Activated CD4-positive, alpha-beta T cell treated with anti-CD3 and anti-CD28 coated beads, Interleukin-2, amount 10 ng/mL, durations not matched to agents 7 days and 5 days (primary cell): ENCODE measurements at regions not wholly inside any gene's neighbourhood (a gene's known extent, or its start where the extent isn't known, plus 50 kb on each side); places are given as distances from the start of the nearest gene placed in this dataset.

Source experiments
- CTCF ChIA-PET: fragments of 350-600 bp; sonication (Branson Sonifier 250); formaldehyde crosslinking; loops from one replicate; lab custom pipeline; 2021; ENCODE audit warnings: antibody characterized with exemption; lab: Charles Lee
- POLR2A ChIA-PET: fragments of 350-600 bp; sonication (Branson Sonifier 250); formaldehyde crosslinking; loops from one replicate; lab custom pipeline; 2021; ENCODE audit warnings: antibody characterized with exemption; lab: Charles Lee
- DNase-seq: peaks from one replicate; pipeline ENCODE4 v3.0.0-alpha.2; 2020
- H3K27ac Mint-ChIP-seq: one replicate; pipeline ENCODE4 v1.8.0; 2021; ENCODE audit warnings: mild to moderate bottlenecking, moderate library complexity, mixed read lengths
- H3K27me3 Mint-ChIP-seq: one replicate; pipeline ENCODE4 v1.8.0; 2021; ENCODE audit warnings: mixed read lengths
- H3K36me3 Mint-ChIP-seq: one replicate; pipeline ENCODE4 v1.8.0; 2021; ENCODE audit warnings: low read depth, mixed read lengths
- H3K4me1 Mint-ChIP-seq: one replicate; pipeline ENCODE4 v1.8.0; 2021; ENCODE audit warnings: mixed read lengths
- H3K4me3 Mint-ChIP-seq: one replicate; pipeline ENCODE4 v1.8.0; 2021; ENCODE audit warnings: mild to moderate bottlenecking, moderate library complexity, mixed read lengths
- H3K9me3 Mint-ChIP-seq: one replicate; pipeline ENCODE4 v1.8.0; 2021; ENCODE audit warnings: mixed read lengths

GRCh38 chr4:81884986-81885385 lies 413.3 kb upstream of the RASGEF1B start:
- CTCF ChIA-PET, result no interaction called here
- peaks cover 7% of the 10 kb centered on the region for H3K4me1 Mint-ChIP-seq

GRCh38 chr4:81883530-81884450 lies 412.1 kb upstream of the RASGEF1B start:
- ChIA-PET CTCF (interaction anchor here (0.7 to 0.8 kb wide), 2 partner anchors 13 to 23 kb away, joined by 4 read pairs; no protein-coding TSS in a partner anchor), POLR2A (no interaction called here)
- no peak for DNase-seq
- Mint-ChIP-seq H3K36me3 (no peaks in the 10 kb centered on the region), H3K27me3 (no peaks in the 10 kb centered on the region), H3K27ac (no peak overlapping the region), H3K4me3 (no peak overlapping the region), H3K4me1 (peaks cover 7% of the 10 kb centered on the region), H3K9me3 (no peaks in the 10 kb centered on the region)

More at GRCh38 chr4:81884986-81885385, 413.3 kb upstream of the RASGEF1B start:
- Mint-ChIP-seq H3K27ac (no peak overlapping the region), H3K27me3 (peaks cover 3% of the 10 kb centered on the region), H3K9me3 (peaks cover 3% of the 10 kb centered on the region), H3K4me3 (no peak overlapping the region), H3K36me3 (no peaks in the 10 kb centered on the region)
- POLR2A ChIA-PET, result no interaction called here
- no peak for DNase-seq

- Mint-ChIP-seq H3K36me3 (no peaks in the 10 kb centered on the region), H3K4me1 (peaks cover 7% of the 10 kb centered on the region), H3K9me3 (no peaks in the 10 kb centered on the region), H3K27me3 (no peaks in the 10 kb centered on the region), H3K4me3 (no peak overlapping the region), H3K27ac (no peak overlapping the region)
- CTCF ChIA-PET, result interaction anchor here (0.7 to 0.8 kb wide), 2 partner anchors 12 to 22 kb away, joined by 4 read pairs; no protein-coding TSS in a partner anchor
- no peak for DNase-seq
- POLR2A ChIA-PET, result no interaction called here
Observed at GRCh38 chr4:81883004-81883403, 411.3 kb upstream of the RASGEF1B start.

- H3K9me3 Mint-ChIP-seq, result no peaks in the 10 kb centered on the region
- ChIA-PET POLR2A (no interaction called here), CTCF (no interaction called here)
- H3K27me3 Mint-ChIP-seq, result no peaks in the 10 kb centered on the region
- no peak overlapping the region for H3K4me3 Mint-ChIP-seq
- no peaks in the 10 kb centered on the region for H3K36me3 Mint-ChIP-seq
- H3K4me1 Mint-ChIP-seq, result peaks cover 7% of the 10 kb centered on the region
- DNase-seq, result no peak
- H3K27ac Mint-ChIP-seq, result no peak overlapping the region
Observed at GRCh38 chr4:81881855-81882621, 410.3 kb upstream of the RASGEF1B start.

GRCh38 chr4:81876106-81876505 lies 404.4 kb upstream of the RASGEF1B start:
- H3K27ac Mint-ChIP-seq, result no peak overlapping the region
- no peaks in the 10 kb centered on the region for H3K4me1 Mint-ChIP-seq
- CTCF ChIA-PET, result interaction anchor here (0.7 kb wide), 1 partner anchor 441 kb away, joined by 3 read pairs; no protein-coding TSS in a partner anchor
- no peak for DNase-seq
- no peaks in the 10 kb centered on the region for H3K27me3 Mint-ChIP-seq
- H3K36me3 Mint-ChIP-seq, result no peaks in the 10 kb centered on the region
- H3K4me3 Mint-ChIP-seq, result no peak overlapping the region
- POLR2A ChIA-PET, result no interaction called here
- no peaks in the 10 kb centered on the region for H3K9me3 Mint-ChIP-seq

GRCh38 chr4:81874661-81875515 lies 403.2 kb upstream of the RASGEF1B start:
- H3K9me3 Mint-ChIP-seq, result no peaks in the 10 kb centered on the region
- POLR2A ChIA-PET, result no interaction called here
- CTCF ChIA-PET, result interaction anchor here (1.1 kb wide), 1 partner anchor 18 kb away, joined by 3 read pairs; no protein-coding TSS in a partner anchor

GRCh38 chr4:81870275-81870674 lies 398.6 kb upstream of the RASGEF1B start:
- CTCF ChIA-PET, result interaction anchor here (1.2 kb wide), 1 partner anchor 719 kb away, joined by 3 read pairs; no protein-coding TSS in a partner anchor
- Mint-ChIP-seq H3K4me3 (no peak overlapping the region), H3K36me3 (no peaks in the 10 kb centered on the region), H3K9me3 (peaks cover 6% of the 10 kb centered on the region), H3K4me1 (no peaks in the 10 kb centered on the region), H3K27ac (no peak overlapping the region), H3K27me3 (no peaks in the 10 kb centered on the region)
- POLR2A ChIA-PET, result no interaction called here
- DNase-seq, result no peak

More at GRCh38 chr4:81874661-81875515, 403.2 kb upstream of the RASGEF1B start:
- H3K4me1 Mint-ChIP-seq, result no peaks in the 10 kb centered on the region
- H3K36me3 Mint-ChIP-seq, result no peaks in the 10 kb centered on the region
- H3K4me3 Mint-ChIP-seq, result no peak overlapping the region
- H3K27ac Mint-ChIP-seq, result no peak overlapping the region
- DNase-seq, result no peak
- no peaks in the 10 kb centered on the region for H3K27me3 Mint-ChIP-seq

- no peak overlapping the region for H3K4me3 Mint-ChIP-seq
- H3K9me3 Mint-ChIP-seq, result peaks cover 1% of the 10 kb centered on the region
- peaks cover 2% of the 10 kb centered on the region for H3K27me3 Mint-ChIP-seq
- H3K27ac Mint-ChIP-seq, result no peak overlapping the region
- ChIA-PET POLR2A (no interaction called here), CTCF (no interaction called here)
- no peak for DNase-seq
- H3K36me3 Mint-ChIP-seq, result peaks cover under 1% of the 10 kb centered on the region
- H3K4me1 Mint-ChIP-seq, result no peaks in the 10 kb centered on the region
Observed at GRCh38 chr4:81860111-81860510, 388.4 kb upstream of the RASGEF1B start.

- H3K27me3 Mint-ChIP-seq, result no peaks in the 10 kb centered on the region
- no peak overlapping the region for H3K27ac Mint-ChIP-seq
- ChIA-PET POLR2A (no interaction called here), CTCF (no interaction called here)
- H3K4me1 Mint-ChIP-seq, result no peaks in the 10 kb centered on the region
- H3K4me3 Mint-ChIP-seq, result no peak overlapping the region
- peaks cover 12% of the 10 kb centered on the region for H3K36me3 Mint-ChIP-seq
- no peak for DNase-seq
- peaks cover 19% of the 10 kb centered on the region for H3K9me3 Mint-ChIP-seq
Observed at GRCh38 chr4:81854406-81854805, 382.7 kb upstream of the RASGEF1B start.

GRCh38 chr4:81852031-81852715 lies 380.5 kb upstream of the RASGEF1B start:
- no peaks in the 10 kb centered on the region for H3K27me3 Mint-ChIP-seq
- ChIA-PET POLR2A (no interaction called here), CTCF (interaction anchor here (0.9 kb wide), 1 partner anchor 443 kb away, joined by 3 read pairs; no protein-coding TSS in a partner anchor)
- no peak overlapping the region for H3K4me3 Mint-ChIP-seq
- H3K4me1 Mint-ChIP-seq, result no peaks in the 10 kb centered on the region
- no peak overlapping the region for H3K27ac Mint-ChIP-seq
- no peak for DNase-seq
- peaks cover 12% of the 10 kb centered on the region for H3K36me3 Mint-ChIP-seq
- peaks cover 19% of the 10 kb centered on the region for H3K9me3 Mint-ChIP-seq

- no peak overlapping the region for H3K4me3 Mint-ChIP-seq
- no peaks in the 10 kb centered on the region for H3K4me1 Mint-ChIP-seq
- H3K27ac Mint-ChIP-seq, result no peak overlapping the region
- no peaks in the 10 kb centered on the region for H3K27me3 Mint-ChIP-seq
- ChIA-PET CTCF (interaction anchor here (0.8 kb wide), 1 partner anchor 111 kb away, joined by 5 read pairs; no protein-coding TSS in a partner anchor), POLR2A (no interaction called here)
- DNase-seq, result no peak
- H3K36me3 Mint-ChIP-seq, result peaks cover 12% of the 10 kb centered on the region
- H3K9me3 Mint-ChIP-seq, result peaks cover 19% of the 10 kb centered on the region
Observed at GRCh38 chr4:81850701-81851100, 379.0 kb upstream of the RASGEF1B start.
